HCT116 (cell line): ENCODE measurements at regions not wholly inside any gene's neighbourhood (a gene's known extent, or its start where the extent isn't known, plus 50 kb on each side); places are given as distances from the start of the nearest gene placed in this dataset.

Experiments
- CEBPB ChIP-seq: IDR thresholded peaks from 2 replicates; pipeline ENCODE4 v1.6.1; 2012; ENCODE audit warnings: low read depth
- EGR1 ChIP-seq: IDR thresholded peaks from 2 replicates; pipeline ENCODE4 v1.6.1; 2012; ENCODE audit warnings: low read depth
- EZH2 ChIP-seq: fragments of 200-600 bp; sonication (generic); IDR thresholded peaks from 2 replicates; pipeline ENCODE4 v1.6.1; 2017; ENCODE audit warnings: antibody characterized with exemption, mixed run types
- POLR2A ChIP-seq: IDR thresholded peaks from 2 replicates; pipeline ENCODE4 v1.7.0; 2011; ENCODE audit warnings: borderline replicate concordance; ENCODE audit not compliant: insufficient read depth, insufficient read length; ENCODE audit errors: extremely low read depth
- POLR2AphosphoS5 ChIP-seq: IDR thresholded peaks from 2 replicates; pipeline ENCODE4 v1.6.1; 2011; ENCODE audit warnings: mild to moderate bottlenecking, low read depth, low read length, moderate library complexity
- SIN3A ChIP-seq: IDR thresholded peaks from 2 replicates; pipeline ENCODE4 v1.6.1; 2012; ENCODE audit warnings: low read depth
- SP1 ChIP-seq: IDR thresholded peaks from 2 replicates; pipeline ENCODE4 v1.6.1; 2012; ENCODE audit warnings: low read depth
- ZFX ChIP-seq: fragments of 450-650 bp; IDR thresholded peaks from 2 replicates; pipeline ENCODE4 v1.6.1; 2017
- TF ChIP-seq, protein P1 (sequence below), 3 experiments: fragments of 200-600 bp in 1 of 3; sonication (generic) in 1 of 3; IDR thresholded peaks in 2 of 3; conservative IDR thresholded peaks in 1 of 3; 2 replicates each; pipeline ENCODE4 v1.5.1; 2012 to 2017; ENCODE audit warnings: low read depth in 2 of 3, low read length in 2 of 3, antibody characterized with exemption in 1 of 3, borderline replicate concordance in 1 of 3, control low read depth in 1 of 3, mild to moderate bottlenecking in 1 of 3, mixed read lengths in 1 of 3, mixed run types in 1 of 3, moderate library complexity in 1 of 3; ENCODE audit not compliant: insufficient read depth in 1 of 3
- TF ChIP-seq, protein P2 (sequence below): IDR thresholded peaks from 2 replicates; pipeline ENCODE4 v1.6.1; 2012; ENCODE audit warnings: low read depth
- TF ChIP-seq, protein P3 (sequence below): IDR thresholded peaks from 2 replicates; pipeline ENCODE4 v1.6.1; 2012

DNA sequence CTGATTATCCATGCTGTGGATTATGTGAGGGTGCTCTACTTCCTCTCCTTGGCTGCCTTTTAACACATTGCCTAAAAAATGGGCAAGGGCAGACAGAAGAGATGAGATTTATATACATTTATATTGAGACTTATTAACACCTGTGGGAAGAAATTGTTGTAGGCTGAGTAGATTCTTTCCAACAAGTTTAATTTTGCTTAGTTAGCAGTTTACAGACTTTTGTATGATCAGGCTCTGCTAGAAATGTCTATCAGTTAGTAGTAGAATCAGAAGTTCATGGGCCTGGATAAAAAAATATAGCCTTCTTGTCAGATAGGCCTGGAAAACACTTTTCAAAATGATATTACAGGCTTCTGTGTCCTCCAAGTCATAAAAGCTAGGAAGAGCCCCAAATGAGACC is 111.3 kb upstream of the LEF1 start:
- TF ChIP-seq, protein P1, sequence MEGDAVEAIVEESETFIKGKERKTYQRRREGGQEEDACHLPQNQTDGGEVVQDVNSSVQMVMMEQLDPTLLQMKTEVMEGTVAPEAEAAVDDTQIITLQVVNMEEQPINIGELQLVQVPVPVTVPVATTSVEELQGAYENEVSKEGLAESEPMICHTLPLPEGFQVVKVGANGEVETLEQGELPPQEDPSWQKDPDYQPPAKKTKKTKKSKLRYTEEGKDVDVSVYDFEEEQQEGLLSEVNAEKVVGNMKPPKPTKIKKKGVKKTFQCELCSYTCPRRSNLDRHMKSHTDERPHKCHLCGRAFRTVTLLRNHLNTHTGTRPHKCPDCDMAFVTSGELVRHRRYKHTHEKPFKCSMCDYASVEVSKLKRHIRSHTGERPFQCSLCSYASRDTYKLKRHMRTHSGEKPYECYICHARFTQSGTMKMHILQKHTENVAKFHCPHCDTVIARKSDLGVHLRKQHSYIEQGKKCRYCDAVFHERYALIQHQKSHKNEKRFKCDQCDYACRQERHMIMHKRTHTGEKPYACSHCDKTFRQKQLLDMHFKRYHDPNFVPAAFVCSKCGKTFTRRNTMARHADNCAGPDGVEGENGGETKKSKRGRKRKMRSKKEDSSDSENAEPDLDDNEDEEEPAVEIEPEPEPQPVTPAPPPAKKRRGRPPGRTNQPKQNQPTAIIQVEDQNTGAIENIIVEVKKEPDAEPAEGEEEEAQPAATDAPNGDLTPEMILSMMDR (IDR thresholded peaks at IDR 0.05 in 2 of 3, conservative IDR thresholded peaks at IDR 0.05 in 1 of 3; ENCODE audit: borderline replicate concordance in 1 of 3, insufficient read depth in 1 of 3, low read depth in 2 of 3, low read length in 2 of 3) = no peak
- no peak for TF ChIP-seq EZH2
- no peak for TF ChIP-seq CEBPB
- TF ChIP-seq ZFX = no peak
- TF ChIP-seq, protein P2, sequence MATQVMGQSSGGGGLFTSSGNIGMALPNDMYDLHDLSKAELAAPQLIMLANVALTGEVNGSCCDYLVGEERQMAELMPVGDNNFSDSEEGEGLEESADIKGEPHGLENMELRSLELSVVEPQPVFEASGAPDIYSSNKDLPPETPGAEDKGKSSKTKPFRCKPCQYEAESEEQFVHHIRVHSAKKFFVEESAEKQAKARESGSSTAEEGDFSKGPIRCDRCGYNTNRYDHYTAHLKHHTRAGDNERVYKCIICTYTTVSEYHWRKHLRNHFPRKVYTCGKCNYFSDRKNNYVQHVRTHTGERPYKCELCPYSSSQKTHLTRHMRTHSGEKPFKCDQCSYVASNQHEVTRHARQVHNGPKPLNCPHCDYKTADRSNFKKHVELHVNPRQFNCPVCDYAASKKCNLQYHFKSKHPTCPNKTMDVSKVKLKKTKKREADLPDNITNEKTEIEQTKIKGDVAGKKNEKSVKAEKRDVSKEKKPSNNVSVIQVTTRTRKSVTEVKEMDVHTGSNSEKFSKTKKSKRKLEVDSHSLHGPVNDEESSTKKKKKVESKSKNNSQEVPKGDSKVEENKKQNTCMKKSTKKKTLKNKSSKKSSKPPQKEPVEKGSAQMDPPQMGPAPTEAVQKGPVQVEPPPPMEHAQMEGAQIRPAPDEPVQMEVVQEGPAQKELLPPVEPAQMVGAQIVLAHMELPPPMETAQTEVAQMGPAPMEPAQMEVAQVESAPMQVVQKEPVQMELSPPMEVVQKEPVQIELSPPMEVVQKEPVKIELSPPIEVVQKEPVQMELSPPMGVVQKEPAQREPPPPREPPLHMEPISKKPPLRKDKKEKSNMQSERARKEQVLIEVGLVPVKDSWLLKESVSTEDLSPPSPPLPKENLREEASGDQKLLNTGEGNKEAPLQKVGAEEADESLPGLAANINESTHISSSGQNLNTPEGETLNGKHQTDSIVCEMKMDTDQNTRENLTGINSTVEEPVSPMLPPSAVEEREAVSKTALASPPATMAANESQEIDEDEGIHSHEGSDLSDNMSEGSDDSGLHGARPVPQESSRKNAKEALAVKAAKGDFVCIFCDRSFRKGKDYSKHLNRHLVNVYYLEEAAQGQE = no peak
- no peak for TF ChIP-seq SIN3A
- TF ChIP-seq, protein P3, sequence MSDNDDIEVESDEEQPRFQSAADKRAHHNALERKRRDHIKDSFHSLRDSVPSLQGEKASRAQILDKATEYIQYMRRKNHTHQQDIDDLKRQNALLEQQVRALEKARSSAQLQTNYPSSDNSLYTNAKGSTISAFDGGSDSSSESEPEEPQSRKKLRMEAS = no peak
- TF ChIP-seq SP1 = no peak
- no peak for TF ChIP-seq POLR2AphosphoS5
- no peak for TF ChIP-seq EGR1
- no peak for TF ChIP-seq POLR2A
